ENCODE measurements at regions not wholly inside any gene's neighbourhood (a gene's known extent, or its start where the extent isn't known, plus 50 kb on each side); places are given as distances from the start of the nearest gene placed in this dataset.

GRCh38 chr1:57898531-57898930 is 474.7 kb upstream of the DAB1 start:
- no peak for TF ChIP-seq FOXP2 (optimal IDR thresholded peaks at IDR 0.05; ENCODE audit: borderline replicate concordance, extremely low read depth, extremely low read length, insufficient read depth)
- no peak for TF ChIP-seq TAF1 (IDR thresholded peaks at IDR 0.05; ENCODE audit: borderline replicate concordance, insufficient read depth, low read length)
- TF ChIP-seq REST (IDR thresholded peaks at IDR 0.05; ENCODE audit: insufficient read depth in 1 of 2, low read depth in 2 of 2, low read length in 2 of 2): no peak
- no peak for TF ChIP-seq POLR2AphosphoS5 (IDR thresholded peaks at IDR 0.05; ENCODE audit: low read depth, low read length)
- TF ChIP-seq SIN3A (IDR thresholded peaks at IDR 0.05; ENCODE audit: borderline replicate concordance, insufficient read depth, low read length): no peak
